ENCODE measurements at regions not wholly inside any gene's neighbourhood (a gene's known extent, or its start where the extent isn't known, plus 50 kb on each side); places are given as distances from the start of the nearest gene placed in this dataset.

DNA sequence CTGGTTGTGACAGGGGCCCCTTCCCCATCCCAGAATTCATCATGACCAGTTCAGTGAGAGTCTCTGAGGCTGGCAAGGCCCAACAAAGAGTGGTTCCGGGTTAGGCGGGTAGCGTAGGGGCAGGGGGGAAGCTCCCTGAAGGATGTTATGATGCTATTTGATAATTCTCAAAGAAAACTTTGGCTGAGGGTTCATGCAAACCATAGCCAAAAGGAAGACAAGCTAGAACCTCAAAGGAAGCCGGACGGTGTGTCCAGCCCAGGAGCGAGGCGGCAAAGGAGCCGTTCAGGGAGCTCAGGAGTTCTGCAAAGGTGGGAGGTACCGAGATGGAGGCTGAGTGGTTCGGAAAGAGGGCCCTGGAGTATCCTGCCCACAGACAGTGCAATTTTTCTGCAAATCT lies 226.8 kb upstream of the RAB6C start:
- TF ChIP-seq, protein P1, sequence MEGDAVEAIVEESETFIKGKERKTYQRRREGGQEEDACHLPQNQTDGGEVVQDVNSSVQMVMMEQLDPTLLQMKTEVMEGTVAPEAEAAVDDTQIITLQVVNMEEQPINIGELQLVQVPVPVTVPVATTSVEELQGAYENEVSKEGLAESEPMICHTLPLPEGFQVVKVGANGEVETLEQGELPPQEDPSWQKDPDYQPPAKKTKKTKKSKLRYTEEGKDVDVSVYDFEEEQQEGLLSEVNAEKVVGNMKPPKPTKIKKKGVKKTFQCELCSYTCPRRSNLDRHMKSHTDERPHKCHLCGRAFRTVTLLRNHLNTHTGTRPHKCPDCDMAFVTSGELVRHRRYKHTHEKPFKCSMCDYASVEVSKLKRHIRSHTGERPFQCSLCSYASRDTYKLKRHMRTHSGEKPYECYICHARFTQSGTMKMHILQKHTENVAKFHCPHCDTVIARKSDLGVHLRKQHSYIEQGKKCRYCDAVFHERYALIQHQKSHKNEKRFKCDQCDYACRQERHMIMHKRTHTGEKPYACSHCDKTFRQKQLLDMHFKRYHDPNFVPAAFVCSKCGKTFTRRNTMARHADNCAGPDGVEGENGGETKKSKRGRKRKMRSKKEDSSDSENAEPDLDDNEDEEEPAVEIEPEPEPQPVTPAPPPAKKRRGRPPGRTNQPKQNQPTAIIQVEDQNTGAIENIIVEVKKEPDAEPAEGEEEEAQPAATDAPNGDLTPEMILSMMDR (conservative IDR thresholded peaks at IDR 0.05 in 1 of 2, IDR thresholded peaks at IDR 0.05 in 1 of 2; ENCODE audit: low read depth in 1 of 2, low read length in 2 of 2): no peak
- TF ChIP-seq EZH2 (IDR thresholded peaks at IDR 0.05; ENCODE audit: low read length, missing control alignments): no peak
